ENCODE measurements at regions not wholly inside any gene's neighbourhood (a gene's known extent, or its start where the extent isn't known, plus 50 kb on each side); places are given as distances from the start of the nearest gene placed in this dataset.

GRCh38 chr3:5531039-5531438 is 343.5 kb downstream of the EDEM1 start:
- ATAC-seq (no peak), DNase-seq (no peak)
- no peaks in the 10 kb centered on the region for H3K27me3 ChIP-seq
- H3K27ac ChIP-seq: no peak overlapping the region
- H3K4me1 ChIP-seq: no peaks in the 10 kb centered on the region
- H3K36me3 ChIP-seq: no peaks in the 10 kb centered on the region
- TF ChIP-seq POLR2A (IDR thresholded peaks at IDR 0.05): no peak
- TF ChIP-seq, protein P1, sequence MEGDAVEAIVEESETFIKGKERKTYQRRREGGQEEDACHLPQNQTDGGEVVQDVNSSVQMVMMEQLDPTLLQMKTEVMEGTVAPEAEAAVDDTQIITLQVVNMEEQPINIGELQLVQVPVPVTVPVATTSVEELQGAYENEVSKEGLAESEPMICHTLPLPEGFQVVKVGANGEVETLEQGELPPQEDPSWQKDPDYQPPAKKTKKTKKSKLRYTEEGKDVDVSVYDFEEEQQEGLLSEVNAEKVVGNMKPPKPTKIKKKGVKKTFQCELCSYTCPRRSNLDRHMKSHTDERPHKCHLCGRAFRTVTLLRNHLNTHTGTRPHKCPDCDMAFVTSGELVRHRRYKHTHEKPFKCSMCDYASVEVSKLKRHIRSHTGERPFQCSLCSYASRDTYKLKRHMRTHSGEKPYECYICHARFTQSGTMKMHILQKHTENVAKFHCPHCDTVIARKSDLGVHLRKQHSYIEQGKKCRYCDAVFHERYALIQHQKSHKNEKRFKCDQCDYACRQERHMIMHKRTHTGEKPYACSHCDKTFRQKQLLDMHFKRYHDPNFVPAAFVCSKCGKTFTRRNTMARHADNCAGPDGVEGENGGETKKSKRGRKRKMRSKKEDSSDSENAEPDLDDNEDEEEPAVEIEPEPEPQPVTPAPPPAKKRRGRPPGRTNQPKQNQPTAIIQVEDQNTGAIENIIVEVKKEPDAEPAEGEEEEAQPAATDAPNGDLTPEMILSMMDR (IDR thresholded peaks at IDR 0.05): no peak
- no peak overlapping the region for H3K4me3 ChIP-seq
- H3K9me3 ChIP-seq: peaks cover 0 to 4% (median 0%) of the 10 kb centered on the region in 12 donors
- 70 to 78% (median 75%) methylated on average over 6 of the region's 6 CpGs for WGBS, 4 donors
- intact Hi-C loops (cut with DNase I): no loop called here

- WGBS, 4 donors: 68 to 75% (median 71%) methylated on average over 3 of the region's 3 CpGs
- H3K4me3 ChIP-seq: no peak overlapping the region
- intact Hi-C loops (cut with DNase I): no loop called here
- H3K4me1 ChIP-seq: no peaks in the 10 kb centered on the region
- H3K9me3 ChIP-seq: peaks cover 0 to 4% (median 0%) of the 10 kb centered on the region in 12 donors
- TF ChIP-seq POLR2A (IDR thresholded peaks at IDR 0.05): no peak
- TF ChIP-seq, protein P1 (IDR thresholded peaks at IDR 0.05): no peak
- ATAC-seq: no peak
- H3K27me3 ChIP-seq: no peaks in the 10 kb centered on the region
- H3K27ac ChIP-seq: no peak overlapping the region
- H3K36me3 ChIP-seq: no peaks in the 10 kb centered on the region
- no peak for DNase-seq
These were observed 344.3 kb downstream of the EDEM1 start for GRCh38 chr3:5531741-5532290.

GRCh38 chr3:5540532-5540931 is 353.0 kb downstream of the EDEM1 start:
- intact Hi-C loops (cut with DNase I): loop anchor here in 1 of 10 donors (10.0 kb wide), 1 partner anchor 856 kb away; no protein-coding TSS in a partner anchor
- Histone ChIP-seq H3K4me1 (no peaks in the 10 kb centered on the region), H3K36me3 (no peaks in the 10 kb centered on the region), H3K9me3 (peaks cover 0 to 23% (median 8%) of the 10 kb centered on the region in 12 donors), H3K27me3 (no peaks in the 10 kb centered on the region), H3K27ac (no peak overlapping the region), H3K4me3 (no peak overlapping the region)
- DNase-seq (no peak), ATAC-seq (no peak)
- TF ChIP-seq POLR2A (IDR thresholded peaks at IDR 0.05): no peak
- TF ChIP-seq, protein P1 (IDR thresholded peaks at IDR 0.05): no peak
- 90 to 95% (median 93%) methylated on average over 13 of the region's 13 CpGs for WGBS, 4 donors

GRCh38 chr3:5542472-5542871 is 355.0 kb downstream of the EDEM1 start:
- ATAC-seq (no peak), DNase-seq (no peak)
- TF ChIP-seq POLR2A (IDR thresholded peaks at IDR 0.05): no peak
- TF ChIP-seq, protein P1 (IDR thresholded peaks at IDR 0.05): no peak
- no peaks in the 10 kb centered on the region for H3K4me1 ChIP-seq
- H3K4me3 ChIP-seq: no peak overlapping the region
- peaks cover 0 to 32% (median 13%) of the 10 kb centered on the region in 12 donors for H3K9me3 ChIP-seq
- 63 to 79% (median 72%) methylated on average over 2 of the region's 2 CpGs for WGBS, 4 donors
- no peaks in the 10 kb centered on the region for H3K36me3 ChIP-seq
- H3K27me3 ChIP-seq: no peaks in the 10 kb centered on the region
- H3K27ac ChIP-seq: no peak overlapping the region
- intact Hi-C loops (cut with DNase I): loop anchor here in 1 of 10 donors (10.0 kb wide), 1 partner anchor 858 kb away; no protein-coding TSS in a partner anchor
